ENCODE measurements at regions not wholly inside any gene's neighbourhood (a gene's known extent, or its start where the extent isn't known, plus 50 kb on each side); places are given as distances from the start of the nearest gene placed in this dataset.

- no peak overlapping the region for H3K27ac ChIP-seq (ENCODE audit: low read depth in 1 of 2, low read length in 1 of 2)
- TF ChIP-seq CTCF (IDR thresholded peaks at IDR 0.05; ENCODE audit: control extremely low read depth, extremely low read depth) = no peak
- no peaks in the 10 kb centered on the region for H3K9me3 ChIP-seq (ENCODE audit: control insufficient read depth in 4 of 4, insufficient read depth in 3 of 4, low read length in 3 of 4)
- ATAC-seq (ENCODE audit: insufficient read depth, low FRiP score) (no peak), DNase-seq (no peak)
- WGBS, 2 donors = 73 to 80% methylated on average over 8 of the region's 8 CpGs
- H3K4me1 ChIP-seq (ENCODE audit: control insufficient read depth in 5 of 5, insufficient read depth in 5 of 5, low read length in 5 of 5) = no peaks in the 10 kb centered on the region
- H3K27me3 ChIP-seq (ENCODE audit: control insufficient read depth in 3 of 3, insufficient read depth in 3 of 3, low read length in 2 of 3) = peaks cover 0 to 4% (median 0%) of the 10 kb centered on the region in 3 donors
- H3K36me3 ChIP-seq (ENCODE audit: control insufficient read depth in 4 of 4, insufficient read depth in 4 of 4, low read length in 4 of 4) = no peaks in the 10 kb centered on the region
- H3K9ac ChIP-seq (ENCODE audit: insufficient read depth in 1 of 2, low read length in 2 of 2) = no peak overlapping the region
- no peak overlapping the region for H3K4me3 ChIP-seq
These were observed 158.5 kb downstream of the CDCA7 start for GRCh38 chr2:173513107-173513727.

GRCh38 chr2:173520918-173521317, 166.2 kb downstream of the CDCA7 start:
- Histone ChIP-seq H3K9me3 (ENCODE audit: control insufficient read depth in 4 of 4, insufficient read depth in 3 of 4, low read length in 3 of 4) (no peaks in the 10 kb centered on the region), H3K27me3 (ENCODE audit: control insufficient read depth in 3 of 3, insufficient read depth in 3 of 3, low read length in 2 of 3) (no peaks in the 10 kb centered on the region)
- no peak for TF ChIP-seq CTCF (IDR thresholded peaks at IDR 0.05; ENCODE audit: control extremely low read depth, extremely low read depth)

GRCh38 chr2:173521450-173522192, 166.9 kb downstream of the CDCA7 start:
- TF ChIP-seq CTCF (IDR thresholded peaks at IDR 0.05; ENCODE audit: control extremely low read depth, extremely low read depth) = no peak
- Histone ChIP-seq H3K4me3 (no peak overlapping the region), H3K27ac (ENCODE audit: low read depth in 1 of 2, low read length in 1 of 2) (no peak overlapping the region), H3K9ac (ENCODE audit: insufficient read depth in 1 of 2, low read length in 2 of 2) (no peak overlapping the region), H3K4me1 (ENCODE audit: control insufficient read depth in 5 of 5, insufficient read depth in 5 of 5, low read length in 5 of 5) (peaks cover 0 to 4% (median 0%) of the 10 kb centered on the region in 5 donors), H3K27me3 (ENCODE audit: control insufficient read depth in 3 of 3, insufficient read depth in 3 of 3, low read length in 2 of 3) (no peaks in the 10 kb centered on the region), H3K36me3 (ENCODE audit: control insufficient read depth in 4 of 4, insufficient read depth in 4 of 4, low read length in 4 of 4) (no peaks in the 10 kb centered on the region), H3K9me3 (ENCODE audit: control insufficient read depth in 4 of 4, insufficient read depth in 3 of 4, low read length in 3 of 4) (no peaks in the 10 kb centered on the region)
- ATAC-seq (ENCODE audit: insufficient read depth, low FRiP score) = no peak
- 79 to 86% methylated on average over 4 of the region's 4 CpGs for WGBS, 2 donors
- no peak for DNase-seq

More at GRCh38 chr2:173520918-173521317, 166.2 kb downstream of the CDCA7 start:
- Histone ChIP-seq H3K9ac (ENCODE audit: insufficient read depth in 1 of 2, low read length in 2 of 2) (no peak overlapping the region), H3K4me1 (ENCODE audit: control insufficient read depth in 5 of 5, insufficient read depth in 5 of 5, low read length in 5 of 5) (peaks cover 0 to 4% (median 0%) of the 10 kb centered on the region in 5 donors), H3K36me3 (ENCODE audit: control insufficient read depth in 4 of 4, insufficient read depth in 4 of 4, low read length in 4 of 4) (no peaks in the 10 kb centered on the region), H3K27ac (ENCODE audit: low read depth in 1 of 2, low read length in 1 of 2) (no peak overlapping the region), H3K4me3 (no peak overlapping the region)
- no peak for DNase-seq
- WGBS, 2 donors = 84 to 88% methylated on average over 2 of the region's 2 CpGs
- no peak for ATAC-seq (ENCODE audit: insufficient read depth, low FRiP score)

Data from lung (tissue), 11 donors.